Activated naive CD4-positive, alpha-beta T cell treated with anti-CD3 and anti-CD28 coated beads for 36 hours (primary cell): ENCODE measurements at regions not wholly inside any gene's neighbourhood (a gene's known extent, or its start where the extent isn't known, plus 50 kb on each side); places are given as distances from the start of the nearest gene placed in this dataset.

Source experiments
- CTCF ChIA-PET: fragments of 350-600 bp; sonication (Branson Sonifier 250); formaldehyde crosslinking; loops from one replicate; lab custom pipeline; 2021; ENCODE audit warnings: antibody characterized with exemption; lab: Charles Lee
- DNase-seq: peaks from one replicate; pipeline ENCODE4 v3.0.0-alpha.2; 2020
- H3K27ac Mint-ChIP-seq: one replicate; pipeline ENCODE4 v1.8.0; 2021; ENCODE audit warnings: mild to moderate bottlenecking, mixed read lengths
- H3K27me3 Mint-ChIP-seq: one replicate; pipeline ENCODE4 v1.8.0; 2021; ENCODE audit warnings: low read depth, mixed read lengths
- H3K36me3 Mint-ChIP-seq: one replicate; pipeline ENCODE4 v1.8.0; 2021; ENCODE audit warnings: low read depth, mixed read lengths
- H3K4me1 Mint-ChIP-seq: one replicate; pipeline ENCODE4 v1.8.0; 2021; ENCODE audit warnings: low read depth, mixed read lengths
- H3K4me3 Mint-ChIP-seq: one replicate; pipeline ENCODE4 v1.8.0; 2021; ENCODE audit warnings: mild to moderate bottlenecking, moderate library complexity, mixed read lengths
- H3K9me3 Mint-ChIP-seq: one replicate; pipeline ENCODE4 v1.8.0; 2021; ENCODE audit warnings: mixed read lengths
- intact Hi-C: fragments of 100-400 bp; cut with micrococcal nuclease; formaldehyde crosslinking; loops from one replicate; pipeline ENCODE4 v1.15.1; 2023

GRCh38 chr11:121932646-121933185 is 183.3 kb downstream of the BLID start:
- Mint-ChIP-seq H3K27ac (no peak overlapping the region), H3K4me3 (no peak overlapping the region), H3K27me3 (peaks cover 27% of the 10 kb centered on the region), H3K9me3 (no peaks in the 10 kb centered on the region), H3K4me1 (no peaks in the 10 kb centered on the region), H3K36me3 (no peaks in the 10 kb centered on the region)
- CTCF ChIA-PET: no interaction called here
- DNase-seq: no peak
- intact Hi-C loops: no loop called here

- CTCF ChIA-PET: interaction anchor here (0.7 kb wide), 1 partner anchor 174 kb away, joined by 3 read pairs; no protein-coding TSS in a partner anchor
- peaks cover 34% of the 10 kb centered on the region for H3K27me3 Mint-ChIP-seq
- no peaks in the 10 kb centered on the region for H3K9me3 Mint-ChIP-seq
- H3K4me1 Mint-ChIP-seq: no peaks in the 10 kb centered on the region
- DNase-seq: no peak
- no peak overlapping the region for H3K27ac Mint-ChIP-seq
- H3K36me3 Mint-ChIP-seq: no peaks in the 10 kb centered on the region
- intact Hi-C loops: no loop called here
- H3K4me3 Mint-ChIP-seq: no peak overlapping the region
Observed at GRCh38 chr11:121931748-121932352, 184.2 kb downstream of the BLID start.

- H3K4me1 Mint-ChIP-seq: no peaks in the 10 kb centered on the region
- CTCF ChIA-PET: no interaction called here
- no peak overlapping the region for H3K27ac Mint-ChIP-seq
- H3K4me3 Mint-ChIP-seq: no peak overlapping the region
- H3K27me3 Mint-ChIP-seq: peaks cover 37% of the 10 kb centered on the region
- no peaks in the 10 kb centered on the region for H3K36me3 Mint-ChIP-seq
- no peaks in the 10 kb centered on the region for H3K9me3 Mint-ChIP-seq
- intact Hi-C loops: no loop called here
- DNase-seq: no peak
Observed at GRCh38 chr11:121931121-121931520, 184.9 kb downstream of the BLID start.

- H3K36me3 Mint-ChIP-seq: no peaks in the 10 kb centered on the region
- no peak overlapping the region for H3K4me3 Mint-ChIP-seq
- peaks cover 37% of the 10 kb centered on the region for H3K27me3 Mint-ChIP-seq
- no peaks in the 10 kb centered on the region for H3K4me1 Mint-ChIP-seq
- H3K27ac Mint-ChIP-seq: no peak overlapping the region
- no peak for DNase-seq
- CTCF ChIA-PET: no interaction called here
- intact Hi-C loops: no loop called here
- no peaks in the 10 kb centered on the region for H3K9me3 Mint-ChIP-seq
Observed at GRCh38 chr11:121930004-121930965, 185.7 kb downstream of the BLID start.

- Mint-ChIP-seq H3K36me3 (no peaks in the 10 kb centered on the region), H3K9me3 (no peaks in the 10 kb centered on the region), H3K4me3 (no peak overlapping the region), H3K4me1 (no peaks in the 10 kb centered on the region), H3K27ac (no peak overlapping the region), H3K27me3 (peaks cover 39% of the 10 kb centered on the region)
- CTCF ChIA-PET: no interaction called here
- DNase-seq: no peak
- intact Hi-C loops: no loop called here
Observed at GRCh38 chr11:121929581-121929980, 186.4 kb downstream of the BLID start.

GRCh38 chr11:121928597-121929580 is 187.1 kb downstream of the BLID start:
- peaks cover 39% of the 10 kb centered on the region for H3K27me3 Mint-ChIP-seq
- H3K27ac Mint-ChIP-seq: no peak overlapping the region
- H3K36me3 Mint-ChIP-seq: no peaks in the 10 kb centered on the region
- no peaks in the 10 kb centered on the region for H3K9me3 Mint-ChIP-seq
- CTCF ChIA-PET: no interaction called here
- no peak overlapping the region for H3K4me3 Mint-ChIP-seq
- no peak for DNase-seq
- intact Hi-C loops: no loop called here
- no peaks in the 10 kb centered on the region for H3K4me1 Mint-ChIP-seq

GRCh38 chr11:121927789-121928188 is 188.2 kb downstream of the BLID start:
- no peak overlapping the region for H3K4me3 Mint-ChIP-seq
- H3K27ac Mint-ChIP-seq: no peak overlapping the region
- CTCF ChIA-PET: no interaction called here
- intact Hi-C loops: no loop called here
- no peak for DNase-seq
- H3K9me3 Mint-ChIP-seq: no peaks in the 10 kb centered on the region
- no peaks in the 10 kb centered on the region for H3K4me1 Mint-ChIP-seq
- no peaks in the 10 kb centered on the region for H3K36me3 Mint-ChIP-seq
- peaks cover 33% of the 10 kb centered on the region for H3K27me3 Mint-ChIP-seq

GRCh38 chr11:121927097-121927785 is 188.8 kb downstream of the BLID start:
- H3K27me3 Mint-ChIP-seq: peaks cover 29% of the 10 kb centered on the region
- DNase-seq: no peak
- intact Hi-C loops: no loop called here

GRCh38 chr11:121924191-121924590 is 191.8 kb downstream of the BLID start:
- no peak overlapping the region for H3K4me3 Mint-ChIP-seq
- H3K4me1 Mint-ChIP-seq: no peaks in the 10 kb centered on the region
- CTCF ChIA-PET: no interaction called here

More at GRCh38 chr11:121927097-121927785, 188.8 kb downstream of the BLID start:
- Mint-ChIP-seq H3K36me3 (no peaks in the 10 kb centered on the region), H3K9me3 (no peaks in the 10 kb centered on the region), H3K4me3 (no peak overlapping the region), H3K27ac (no peak overlapping the region), H3K4me1 (no peaks in the 10 kb centered on the region)
- CTCF ChIA-PET: no interaction called here

GRCh38 chr11:121917482-121917881 is 198.5 kb downstream of the BLID start:
- Mint-ChIP-seq H3K4me1 (no peaks in the 10 kb centered on the region), H3K4me3 (no peak overlapping the region), H3K27me3 (no peaks in the 10 kb centered on the region), H3K9me3 (no peaks in the 10 kb centered on the region), H3K27ac (no peak overlapping the region), H3K36me3 (no peaks in the 10 kb centered on the region)
- no peak for DNase-seq
- intact Hi-C loops: no loop called here
- CTCF ChIA-PET: no interaction called here

More at GRCh38 chr11:121924191-121924590, 191.8 kb downstream of the BLID start:
- Mint-ChIP-seq H3K27ac (no peak overlapping the region), H3K36me3 (no peaks in the 10 kb centered on the region), H3K27me3 (peaks cover 17% of the 10 kb centered on the region), H3K9me3 (no peaks in the 10 kb centered on the region)
- intact Hi-C loops: no loop called here
- DNase-seq: no peak

GRCh38 chr11:121914508-121915059 is 201.4 kb downstream of the BLID start:
- intact Hi-C loops: no loop called here
- Mint-ChIP-seq H3K4me3 (no peak overlapping the region), H3K4me1 (no peaks in the 10 kb centered on the region), H3K27ac (no peak overlapping the region), H3K27me3 (no peaks in the 10 kb centered on the region), H3K36me3 (no peaks in the 10 kb centered on the region), H3K9me3 (no peaks in the 10 kb centered on the region)
- DNase-seq: no peak
- CTCF ChIA-PET: interaction anchor here (0.7 kb wide), 1 partner anchor 720 kb away, joined by 3 read pairs; no protein-coding TSS in a partner anchor
